ENCODE measurements at regions not wholly inside any gene's neighbourhood (a gene's known extent, or its start where the extent isn't known, plus 50 kb on each side); places are given as distances from the start of the nearest gene placed in this dataset.
"Not testable (repeated sequence)": the region's sequence is repeated elsewhere in the genome, so short reads cannot be mapped to it uniquely, and the experiment has no call there.

- no peak for DNase-seq (ENCODE audit: low spot score)
Measured at GRCh38 chr5:135182675-135183074, 148.6 kb upstream of the PITX1 start.

GRCh38 chr5:135181653-135182052 is 147.6 kb upstream of the PITX1 start:
- no peak for DNase-seq (ENCODE audit: low spot score)

GRCh38 chr5:135179308-135179980 is 145.4 kb upstream of the PITX1 start:
- no peak for DNase-seq (ENCODE audit: low spot score)

- no peak for DNase-seq (ENCODE audit: low spot score)
Measured at GRCh38 chr5:135178476-135179155, 144.6 kb upstream of the PITX1 start.

GRCh38 chr5:135177591-135177990 is 143.6 kb upstream of the PITX1 start:
- no peak for DNase-seq (ENCODE audit: low spot score)

- no peak for DNase-seq (ENCODE audit: low spot score)
Measured at GRCh38 chr5:135176991-135177390, 143.0 kb upstream of the PITX1 start.

GRCh38 chr5:135174315-135175096 is 140.5 kb upstream of the PITX1 start:
- DNase-seq (ENCODE audit: low spot score) = no peak

- DNase-seq (ENCODE audit: low spot score) = no peak
Measured at GRCh38 chr5:135173662-135174290, 139.7 kb upstream of the PITX1 start.

- no peak for DNase-seq (ENCODE audit: low spot score)
Measured at GRCh38 chr5:135172718-135173117, 138.7 kb upstream of the PITX1 start.

GRCh38 chr5:135171336-135171735 is 137.3 kb upstream of the PITX1 start:
- DNase-seq (ENCODE audit: low spot score) = no peak

GRCh38 chr5:135170500-135170899 is 136.5 kb upstream of the PITX1 start:
- DNase-seq (ENCODE audit: low spot score) = no peak

- no peak for DNase-seq (ENCODE audit: low spot score)
Measured at GRCh38 chr5:135169753-135170152, 135.7 kb upstream of the PITX1 start.

GRCh38 chr5:135167634-135168033 is 133.6 kb upstream of the PITX1 start:
- no peak for DNase-seq (ENCODE audit: low spot score)

- DNase-seq (ENCODE audit: low spot score) = not testable (repeated sequence)
Measured at GRCh38 chr5:135164873-135165614, 131.0 kb upstream of the PITX1 start.

GRCh38 chr5:135163964-135164363 is 129.9 kb upstream of the PITX1 start:
- no peak for DNase-seq (ENCODE audit: low spot score)

- DNase-seq (ENCODE audit: low spot score) = no peak
Measured at GRCh38 chr5:135163391-135163790, 129.4 kb upstream of the PITX1 start.

- no peak for DNase-seq (ENCODE audit: low spot score)
Measured at GRCh38 chr5:135162661-135163265, 128.7 kb upstream of the PITX1 start.

- no peak for DNase-seq (ENCODE audit: low spot score)
Measured at GRCh38 chr5:135161221-135161620, 127.2 kb upstream of the PITX1 start.

GRCh38 chr5:135160036-135160675 is 126.1 kb upstream of the PITX1 start:
- DNase-seq (ENCODE audit: low spot score) = peak; percentile 40

GRCh38 chr5:135159626-135160025 is 125.6 kb upstream of the PITX1 start:
- DNase-seq (ENCODE audit: low spot score) = no peak

- no peak for DNase-seq (ENCODE audit: low spot score)
Measured at GRCh38 chr5:135158982-135159381, 125.0 kb upstream of the PITX1 start.
